Osteoblast (primary cell): ENCODE measurements at regions not wholly inside any gene's neighbourhood (a gene's known extent, or its start where the extent isn't known, plus 50 kb on each side); places are given as distances from the start of the nearest gene placed in this dataset.
A peak's percentile ranks its signal among the peaks of the same experiment; 100 is the strongest.

Experiments
- DNase-seq: peaks from one replicate; pipeline ENCODE4 v3.0.0; 2011; ENCODE audit warnings: low spot score, mixed read lengths; ENCODE audit not compliant: insufficient read length; ENCODE audit errors: missing footprints
- H2AFZ ChIP-seq: 2 replicates; pipeline ENCODE4 v1.6.0; 2011; ENCODE audit warnings: mild to moderate bottlenecking, low read length
- H3K27ac ChIP-seq: 2 replicates; pipeline ENCODE4 v1.5.1; 2011; ENCODE audit warnings: mild to moderate bottlenecking, low read depth, low read length, moderate library complexity
- H3K27me3 ChIP-seq: 2 replicates; pipeline ENCODE4 v1.6.0; 2012; ENCODE audit warnings: mild to moderate bottlenecking, control low read depth, inconsistent platforms, low read length, moderate library complexity; ENCODE audit not compliant: insufficient read depth
- H3K36me3 ChIP-seq: 2 replicates; pipeline ENCODE4 v1.5.1; 2011; ENCODE audit warnings: mild to moderate bottlenecking, low read length, control low read depth, moderate library complexity; ENCODE audit not compliant: insufficient read depth
- H3K4me1 ChIP-seq: 2 replicates; pipeline ENCODE4 v1.5.1; 2011; ENCODE audit warnings: mild to moderate bottlenecking, low read length, control low read depth, moderate library complexity; ENCODE audit not compliant: insufficient read depth
- H3K4me2 ChIP-seq: 2 replicates; pipeline ENCODE4 v1.6.0; 2011; ENCODE audit warnings: mild to moderate bottlenecking, low read length; ENCODE audit not compliant: insufficient read depth
- H3K4me3 ChIP-seq: fragments of 200-600 bp; sonication (generic); 3 replicates; pipeline ENCODE4 v1.5.1; 2012; ENCODE audit warnings: mild to moderate bottlenecking, low read length, inconsistent platforms; ENCODE audit not compliant: insufficient read depth
- H3K79me2 ChIP-seq: 2 replicates; pipeline ENCODE4 v1.6.0; 2012; ENCODE audit warnings: mild to moderate bottlenecking, low read length, control low read depth, inconsistent platforms; ENCODE audit not compliant: insufficient read depth
- H3K9me3 ChIP-seq: 2 replicates; pipeline ENCODE4 v1.5.1; 2011; ENCODE audit warnings: low read depth, low read length, control low read depth
- H4K20me1 ChIP-seq: 2 replicates; pipeline ENCODE4 v1.6.0; 2012; ENCODE audit warnings: mild to moderate bottlenecking, low read length, control low read depth; ENCODE audit not compliant: insufficient read depth
- CTCF ChIP-seq: IDR thresholded peaks from 2 replicates; pipeline ENCODE4 v1.5.1; 2011; ENCODE audit warnings: mild to moderate bottlenecking, low read depth, low read length, moderate library complexity; ENCODE audit errors: extremely low read depth

DNA sequence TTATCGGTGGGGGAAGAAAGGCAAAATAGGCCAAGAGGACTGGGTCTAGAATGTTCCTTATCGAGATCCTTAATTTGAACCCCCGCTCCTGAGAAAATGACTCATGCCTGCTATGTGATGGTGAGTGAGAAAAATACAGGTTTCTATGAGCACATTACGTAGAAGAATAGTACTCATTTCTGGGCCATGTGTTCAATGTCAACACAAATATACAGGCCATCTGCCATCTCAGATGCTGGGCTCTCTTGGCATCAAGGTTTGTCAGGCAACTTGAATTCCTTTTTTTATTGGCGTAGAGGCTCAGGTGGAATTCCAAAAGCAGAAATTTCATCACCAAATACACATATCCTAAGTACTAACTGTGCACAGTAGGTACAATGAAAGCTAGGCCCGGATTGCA is 81.4 kb upstream of the TRIM2 start:
- no peaks in the 10 kb centered on the region for H4K20me1 ChIP-seq
- TF ChIP-seq CTCF = no peak
- H3K79me2 ChIP-seq = no peaks in the 10 kb centered on the region

DNA sequence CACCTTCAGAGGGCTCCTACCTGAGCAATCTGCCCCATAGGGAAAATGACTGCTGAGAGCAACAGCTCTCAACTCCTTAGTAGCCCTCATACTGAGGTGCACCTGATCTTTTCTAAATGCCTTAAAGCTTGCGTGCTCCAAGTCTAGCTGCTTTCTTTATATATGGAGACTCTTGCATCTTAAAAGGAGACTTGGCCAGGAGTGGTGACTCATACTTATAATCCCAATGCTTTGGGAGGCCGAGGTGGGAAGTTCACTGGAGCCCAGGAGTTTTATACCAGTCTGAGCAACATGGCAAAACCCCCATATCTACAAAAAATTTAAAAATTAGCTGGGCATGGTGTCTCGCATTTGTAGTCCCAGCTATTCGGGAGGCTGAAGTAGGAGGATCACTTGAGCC is 78.1 kb upstream of the TRIM2 start:
- H2AFZ ChIP-seq = no peak overlapping the region
- no peaks in the 10 kb centered on the region for H4K20me1 ChIP-seq
- no peak overlapping the region for H3K27ac ChIP-seq
- no peak overlapping the region for H3K4me3 ChIP-seq
- H3K9me3 ChIP-seq = no peaks in the 10 kb centered on the region
- TF ChIP-seq CTCF = no peak
- no peak overlapping the region for H3K4me2 ChIP-seq
- peaks cover 20% of the 10 kb centered on the region for H3K27me3 ChIP-seq
- no peak for DNase-seq
- no peaks in the 10 kb centered on the region for H3K36me3 ChIP-seq
- peaks cover 3% of the 10 kb centered on the region for H3K4me1 ChIP-seq
- H3K79me2 ChIP-seq = no peaks in the 10 kb centered on the region

More for the DNA sequence above, 81.4 kb upstream of the TRIM2 start:
- Histone ChIP-seq H3K4me3 (no peak overlapping the region), H2AFZ (no peak overlapping the region), H3K4me2 (no peak overlapping the region), H3K27me3 (peaks cover 12% of the 10 kb centered on the region), H3K4me1 (peaks cover 3% of the 10 kb centered on the region), H3K9me3 (no peaks in the 10 kb centered on the region), H3K36me3 (no peaks in the 10 kb centered on the region), H3K27ac (no peak overlapping the region)
- DNase-seq = no peak

DNA sequence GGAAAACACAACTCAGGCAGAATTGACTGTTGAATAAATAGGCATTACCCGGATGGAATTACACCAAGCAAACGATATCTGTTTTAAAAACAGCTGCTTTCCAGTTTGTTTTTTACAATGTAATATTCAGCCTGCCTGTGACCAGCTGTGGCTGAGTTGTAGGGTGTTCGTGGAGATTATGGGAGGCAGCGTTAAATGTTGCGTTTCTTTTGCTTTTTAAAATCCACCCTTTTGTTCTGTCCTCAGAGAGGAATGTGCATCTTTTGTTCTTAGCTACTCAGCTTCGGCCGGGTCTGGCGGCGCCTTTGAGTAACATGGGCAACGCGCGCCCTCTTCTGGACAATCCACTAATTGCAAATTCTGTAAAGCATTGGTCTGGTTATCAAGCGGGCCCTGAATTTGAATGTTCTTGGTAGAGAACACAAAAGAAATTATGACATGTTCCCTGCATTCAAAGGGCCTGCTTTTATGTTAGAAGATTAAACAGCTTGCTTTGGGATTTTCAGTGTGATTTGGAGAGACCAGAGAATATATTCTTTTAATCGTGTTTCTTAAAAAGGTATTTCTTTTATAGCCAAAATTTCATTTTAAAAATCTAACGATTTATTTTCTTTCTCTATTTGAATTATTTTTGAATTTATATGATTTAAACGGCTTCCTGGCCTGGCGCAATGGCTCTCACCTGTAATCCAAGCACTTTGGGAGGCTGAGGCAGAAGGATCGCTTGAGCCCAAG is 76.3 kb upstream of the TRIM2 start:
- Histone ChIP-seq H3K9me3 (no peaks in the 10 kb centered on the region), H3K4me3 (peak overlapping the region; percentile 52), H2AFZ (peak overlapping the region; percentile 73), H3K36me3 (no peaks in the 10 kb centered on the region), H3K4me1 (peaks cover 3% of the 10 kb centered on the region), H3K4me2 (peak overlapping the region; percentile 84), H3K27me3 (peaks cover 30% of the 10 kb centered on the region), H4K20me1 (no peaks in the 10 kb centered on the region), H3K79me2 (no peaks in the 10 kb centered on the region), H3K27ac (no peak overlapping the region)
- peak; percentile 92 for DNase-seq
- peak; percentile 85 for TF ChIP-seq CTCF

DNA sequence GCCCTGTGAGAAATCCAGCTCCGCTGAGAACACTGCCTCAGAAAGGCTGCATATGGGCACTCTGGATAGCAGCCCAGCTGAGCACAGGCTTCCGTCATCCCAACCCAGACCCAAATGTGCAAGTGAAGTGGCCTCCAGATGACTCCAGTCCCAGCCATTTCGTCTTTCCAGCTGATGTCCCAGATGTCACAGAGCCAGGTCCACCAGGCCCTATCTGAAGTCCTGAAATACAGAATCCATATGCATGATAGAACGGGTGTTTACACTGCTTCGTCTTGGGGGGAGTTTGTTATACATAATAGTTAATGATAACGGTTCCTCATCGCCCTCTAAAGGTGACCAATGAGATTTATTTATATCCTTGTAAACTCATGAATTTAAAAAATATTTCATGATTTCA is 72.6 kb upstream of the TRIM2 start:
- Histone ChIP-seq H3K4me1 (peaks cover 15% of the 10 kb centered on the region), H3K27ac (no peak overlapping the region), H3K4me2 (no peak overlapping the region), H4K20me1 (no peaks in the 10 kb centered on the region), H3K4me3 (no peak overlapping the region), H3K9me3 (no peaks in the 10 kb centered on the region), H3K27me3 (peaks cover 20% of the 10 kb centered on the region), H3K36me3 (no peaks in the 10 kb centered on the region), H3K79me2 (no peaks in the 10 kb centered on the region), H2AFZ (no peak overlapping the region)
- TF ChIP-seq CTCF = peak; percentile 19
- DNase-seq = no peak
